Hepatic stellate cell (primary cell): ENCODE measurements at regions not wholly inside any gene's neighbourhood (a gene's known extent, or its start where the extent isn't known, plus 50 kb on each side); places are given as distances from the start of the nearest gene placed in this dataset.
A peak's percentile ranks its signal among the peaks of the same experiment; 100 is the strongest.
"Not testable (repeated sequence)": the region's sequence is repeated elsewhere in the genome, so short reads cannot be mapped to it uniquely, and the experiment has no call there.

Experiments
- DNase-seq: peaks from one replicate; pipeline ENCODE4 v3.0.0; 2011; ENCODE audit warnings: low spot score

GRCh38 chr14:65972346-65972870 is 513.8 kb upstream of the CCDC196 start:
- no peak for DNase-seq

DNA sequence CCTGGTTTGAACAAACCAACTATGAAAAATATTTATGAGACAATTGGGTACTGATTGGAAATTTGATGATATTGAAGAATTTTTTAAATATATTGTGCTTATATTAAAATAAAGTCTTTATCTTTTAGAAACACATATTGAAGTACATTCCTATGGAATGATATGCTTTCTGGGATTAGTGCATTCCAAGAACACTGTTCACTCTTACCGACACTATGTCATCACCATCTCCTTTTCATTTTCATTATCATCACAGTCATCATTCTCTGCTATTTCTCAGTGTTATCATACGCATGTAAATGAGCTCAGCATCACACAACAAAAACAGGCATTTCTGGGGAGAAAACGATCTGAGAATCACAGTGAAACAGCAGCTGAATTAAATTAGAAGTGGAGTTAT is 513.3 kb upstream of the CCDC196 start:
- DNase-seq: peak; percentile 11

DNA sequence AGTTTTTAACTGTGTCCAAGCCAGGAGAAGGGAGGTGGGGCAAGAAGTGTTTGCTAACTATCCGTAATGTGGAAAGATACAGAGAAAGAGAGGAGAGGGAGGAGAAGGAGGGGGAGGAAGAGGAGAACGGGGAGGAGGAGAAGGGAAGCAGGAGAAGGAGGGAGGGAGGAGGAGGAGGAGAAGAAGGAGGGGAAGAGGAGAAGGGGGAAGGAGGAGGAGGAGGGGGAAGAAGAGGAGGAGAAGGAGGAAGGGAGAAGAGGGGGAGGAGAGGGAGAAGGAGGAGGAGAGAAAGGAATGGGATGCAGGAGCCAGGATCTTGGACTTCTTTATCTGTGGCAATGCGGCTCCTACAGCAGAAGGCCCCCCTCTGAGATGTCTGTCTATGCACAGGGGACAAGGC is 510.3 kb upstream of the CCDC196 start:
- DNase-seq: no peak

GRCh38 chr14:65976761-65977404 is 509.3 kb upstream of the CCDC196 start:
- DNase-seq: no peak

DNA sequence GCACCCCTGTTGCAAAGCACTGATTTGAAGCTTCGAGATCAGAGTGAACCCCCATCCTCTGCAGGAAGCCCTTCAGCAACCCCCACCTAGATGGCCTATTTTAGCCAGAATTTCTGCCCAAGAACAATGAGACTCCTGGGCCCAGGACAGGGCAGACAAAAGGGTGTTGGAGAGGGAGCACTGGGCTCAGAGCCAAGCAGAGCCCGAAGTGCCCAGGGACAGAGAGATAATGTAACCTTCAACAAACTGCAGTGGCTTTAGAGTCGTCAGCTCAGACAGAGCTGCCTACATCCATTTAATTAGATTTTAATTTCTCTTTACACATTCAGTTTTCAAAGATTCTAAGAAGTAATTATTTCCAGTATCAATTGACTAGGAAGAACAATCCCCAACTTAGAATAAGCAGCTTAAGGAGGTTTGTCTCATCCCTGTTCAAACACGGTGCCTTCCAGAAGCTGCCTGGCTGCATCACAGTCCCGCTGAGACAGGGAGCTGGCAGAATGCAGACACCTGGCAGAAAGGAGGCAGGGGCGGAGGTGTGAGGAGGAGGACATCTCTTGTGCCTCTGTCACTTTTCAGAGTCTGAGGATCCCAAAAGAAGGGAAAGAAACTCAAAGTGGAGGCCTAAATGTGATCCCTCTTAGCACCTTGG is 504.9 kb upstream of the CCDC196 start:
- DNase-seq: no peak

- DNase-seq: no peak
These were observed 500.1 kb upstream of the CCDC196 start for GRCh38 chr14:65986041-65986440.

GRCh38 chr14:65989981-65990380 is 496.2 kb upstream of the CCDC196 start:
- DNase-seq: no peak

DNA sequence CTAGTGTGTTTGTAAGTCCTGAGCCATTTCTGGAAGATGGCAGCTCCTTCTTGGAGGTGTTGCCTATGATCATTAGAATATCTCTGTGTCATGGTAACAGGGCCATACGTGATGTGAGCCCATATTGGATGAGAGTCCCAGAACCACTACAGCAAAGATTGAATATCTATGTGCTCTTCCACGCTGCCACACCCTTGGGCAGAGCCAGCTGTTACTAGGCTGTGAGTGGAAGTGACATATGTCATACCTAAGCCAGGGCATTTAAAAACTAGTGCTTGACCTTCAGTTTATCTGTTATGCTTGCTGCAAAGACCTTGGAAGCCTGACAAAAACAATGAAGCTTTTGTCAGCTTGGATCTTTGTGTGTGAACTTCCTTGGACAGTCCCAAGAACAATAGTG is 495.1 kb upstream of the CCDC196 start:
- no peak for DNase-seq

- DNase-seq: not testable (repeated sequence)
These were observed 494.2 kb upstream of the CCDC196 start for GRCh38 chr14:65991935-65992334.

- no peak for DNase-seq
These were observed 493.1 kb upstream of the CCDC196 start for GRCh38 chr14:65993103-65993502.

DNA sequence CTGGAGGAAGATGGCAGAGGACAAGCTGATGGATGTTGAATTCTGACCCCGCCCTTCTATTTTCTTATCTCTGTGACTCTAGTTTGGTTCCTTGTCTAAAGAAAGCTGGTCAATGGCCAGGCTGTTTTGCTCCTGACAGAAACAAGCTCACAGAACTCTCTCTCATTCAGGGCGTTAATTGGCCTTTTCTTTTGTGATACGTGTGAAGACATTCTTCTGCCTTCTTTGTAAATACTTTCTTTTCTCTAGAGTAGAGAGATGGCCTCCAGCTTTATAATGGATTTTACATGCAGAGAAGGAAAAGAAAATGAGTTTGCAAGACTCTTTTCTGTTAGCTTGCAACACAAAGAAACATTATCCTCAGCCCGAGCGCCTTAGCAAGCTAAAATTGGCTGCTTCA is 492.2 kb upstream of the CCDC196 start:
- no peak for DNase-seq

DNA sequence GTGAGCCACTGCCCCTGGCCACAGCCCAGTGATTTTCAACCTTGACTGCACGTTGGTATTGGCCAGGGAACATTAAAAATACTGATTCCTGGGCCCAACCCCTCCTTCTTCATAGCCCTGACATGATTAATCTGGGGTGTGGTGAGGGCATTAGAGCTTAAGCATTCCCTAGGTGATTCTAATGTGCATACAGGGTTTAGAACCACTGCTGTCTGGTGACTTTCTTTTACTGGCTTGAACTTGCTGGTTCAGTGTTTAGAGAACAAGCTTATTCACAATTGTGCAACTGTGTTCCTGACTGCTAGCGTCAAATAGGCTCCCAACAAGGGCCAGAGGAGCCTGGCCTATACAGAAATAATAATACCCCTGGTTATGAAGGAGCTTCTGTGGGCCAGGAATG is 488.8 kb upstream of the CCDC196 start:
- DNase-seq: no peak

DNA sequence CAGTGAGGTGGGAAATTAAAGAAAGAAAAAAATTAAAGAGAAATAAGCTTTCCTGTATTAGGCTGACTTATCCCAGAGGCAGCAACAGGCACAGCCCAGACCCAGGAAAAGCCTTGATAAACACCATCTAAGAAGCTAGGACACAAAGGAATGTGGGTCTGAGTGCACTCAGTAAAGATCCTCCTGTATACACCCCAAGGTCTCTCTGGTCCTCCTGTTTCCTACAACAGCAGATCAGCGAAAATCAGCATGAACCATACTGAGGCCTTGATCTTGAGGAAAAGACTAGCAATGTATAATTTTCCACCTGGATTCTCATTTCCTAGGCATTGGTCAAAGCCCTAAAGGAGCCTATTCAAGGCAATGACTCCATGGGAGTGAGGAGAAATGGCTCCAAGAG is 486.3 kb upstream of the CCDC196 start:
- DNase-seq: no peak

GRCh38 chr14:66000766-66001165 is 485.4 kb upstream of the CCDC196 start:
- DNase-seq: no peak

- no peak for DNase-seq
These were observed 484.8 kb upstream of the CCDC196 start for GRCh38 chr14:66001356-66001755.

- no peak for DNase-seq
These were observed 483.0 kb upstream of the CCDC196 start for GRCh38 chr14:66003082-66003730.

- DNase-seq: no peak
These were observed 480.2 kb upstream of the CCDC196 start for GRCh38 chr14:66005900-66006434.

- no peak for DNase-seq
These were observed 477.5 kb upstream of the CCDC196 start for GRCh38 chr14:66008631-66009030.

GRCh38 chr14:66009089-66009488 is 477.1 kb upstream of the CCDC196 start:
- DNase-seq: peak; percentile 4

GRCh38 chr14:66010695-66011094 is 475.5 kb upstream of the CCDC196 start:
- no peak for DNase-seq

GRCh38 chr14:66011855-66012254 is 474.3 kb upstream of the CCDC196 start:
- no peak for DNase-seq

- not testable (repeated sequence) for DNase-seq
These were observed 472.6 kb upstream of the CCDC196 start for GRCh38 chr14:66013607-66014006.
